ENCODE measurements at regions not wholly inside any gene's neighbourhood (a gene's known extent, or its start where the extent isn't known, plus 50 kb on each side); places are given as distances from the start of the nearest gene placed in this dataset.
"Not testable (repeated sequence)": the region's sequence is repeated elsewhere in the genome, so short reads cannot be mapped to it uniquely, and the experiment has no call there.

- H3K27ac ChIP-seq (ENCODE audit: low read length) = no peak overlapping the region
- peaks cover 0 to 6% of the 10 kb centered on the region in 2 donors for H3K4me1 ChIP-seq (ENCODE audit: control insufficient read depth in 1 of 2, insufficient read depth in 2 of 2, low read length in 2 of 2)
- no peaks in the 10 kb centered on the region for H3K27me3 ChIP-seq (ENCODE audit: low read depth, low read length)
- peaks cover 5% of the 10 kb centered on the region in 2 donors for H3K9me3 ChIP-seq (ENCODE audit: control insufficient read depth in 1 of 2, low read length in 2 of 2)
- H3K36me3 ChIP-seq (ENCODE audit: control insufficient read depth in 1 of 2, insufficient read depth in 2 of 2, low read length in 2 of 2) = no peaks in the 10 kb centered on the region
- H3K4me3 ChIP-seq (ENCODE audit: low read depth in 1 of 2, low read length in 2 of 2) = no peak overlapping the region
These were observed 265.4 kb downstream of the FAM43A start for GRCh38 chr3:194950906-194951628.

DNA sequence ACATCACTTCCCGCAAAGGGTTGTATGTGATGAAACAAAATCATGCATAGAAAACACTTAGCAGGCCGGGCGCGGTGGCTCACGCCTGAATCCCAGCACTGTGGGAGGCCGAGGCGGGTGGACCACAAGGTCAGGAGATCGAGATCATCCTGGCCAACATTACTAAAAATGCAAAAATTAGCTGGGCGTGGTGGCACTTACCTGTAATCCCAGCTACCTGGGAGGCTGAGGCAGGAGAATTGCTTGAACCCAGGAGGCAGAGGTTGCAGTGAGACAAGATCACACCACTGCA is 265.9 kb downstream of the FAM43A start:
- not testable (repeated sequence) for H3K27ac ChIP-seq (ENCODE audit: low read length); H3K9me3 ChIP-seq (ENCODE audit: control insufficient read depth in 1 of 2, low read length in 2 of 2); H3K4me3 ChIP-seq (ENCODE audit: low read depth in 1 of 2, low read length in 2 of 2); H3K4me1 ChIP-seq (ENCODE audit: control insufficient read depth in 1 of 2, insufficient read depth in 2 of 2, low read length in 2 of 2); H3K27me3 ChIP-seq (ENCODE audit: low read depth, low read length); H3K36me3 ChIP-seq (ENCODE audit: control insufficient read depth in 1 of 2, insufficient read depth in 2 of 2, low read length in 2 of 2)

GRCh38 chr3:194951931-194952582 is 266.4 kb downstream of the FAM43A start:
- Histone ChIP-seq H3K4me1 (ENCODE audit: control insufficient read depth in 1 of 2, insufficient read depth in 2 of 2, low read length in 2 of 2) (peaks cover 0 to 6% of the 10 kb centered on the region in 2 donors), H3K36me3 (ENCODE audit: control insufficient read depth in 1 of 2, insufficient read depth in 2 of 2, low read length in 2 of 2) (no peaks in the 10 kb centered on the region), H3K27ac (ENCODE audit: low read length) (no peak overlapping the region), H3K4me3 (ENCODE audit: low read depth in 1 of 2, low read length in 2 of 2) (no peak overlapping the region), H3K9me3 (ENCODE audit: control insufficient read depth in 1 of 2, low read length in 2 of 2) (peaks cover 5% of the 10 kb centered on the region in 2 donors), H3K27me3 (ENCODE audit: low read depth, low read length) (no peaks in the 10 kb centered on the region)

DNA sequence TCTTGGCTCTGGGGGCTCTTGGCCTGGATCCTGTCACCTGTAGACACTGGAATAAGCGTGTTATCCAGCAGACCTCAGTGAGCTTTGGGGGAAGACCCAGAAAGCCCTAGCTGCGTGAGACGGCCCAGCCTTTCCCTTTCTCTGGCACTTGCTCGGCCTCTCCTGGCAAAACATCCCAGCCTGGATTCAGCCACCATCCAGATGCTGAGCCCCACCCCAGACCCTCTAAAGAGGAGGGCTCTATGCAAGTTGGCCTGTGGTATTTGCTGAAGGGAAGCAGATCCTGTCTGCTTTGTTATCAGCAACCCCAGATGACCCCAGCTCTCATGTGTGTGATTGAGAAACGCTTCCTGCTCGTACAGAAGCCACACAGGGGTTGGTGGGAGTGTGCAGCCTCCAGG is 267.2 kb downstream of the FAM43A start:
- Histone ChIP-seq H3K27me3 (ENCODE audit: low read depth, low read length) (no peaks in the 10 kb centered on the region), H3K27ac (ENCODE audit: low read length) (no peak overlapping the region), H3K9me3 (ENCODE audit: control insufficient read depth in 1 of 2, low read length in 2 of 2) (peaks cover 0 to 1% of the 10 kb centered on the region in 2 donors), H3K4me3 (ENCODE audit: low read depth in 1 of 2, low read length in 2 of 2) (no peak overlapping the region), H3K36me3 (ENCODE audit: control insufficient read depth in 1 of 2, insufficient read depth in 2 of 2, low read length in 2 of 2) (no peaks in the 10 kb centered on the region), H3K4me1 (ENCODE audit: control insufficient read depth in 1 of 2, insufficient read depth in 2 of 2, low read length in 2 of 2) (peaks cover 0 to 6% of the 10 kb centered on the region in 2 donors)

DNA sequence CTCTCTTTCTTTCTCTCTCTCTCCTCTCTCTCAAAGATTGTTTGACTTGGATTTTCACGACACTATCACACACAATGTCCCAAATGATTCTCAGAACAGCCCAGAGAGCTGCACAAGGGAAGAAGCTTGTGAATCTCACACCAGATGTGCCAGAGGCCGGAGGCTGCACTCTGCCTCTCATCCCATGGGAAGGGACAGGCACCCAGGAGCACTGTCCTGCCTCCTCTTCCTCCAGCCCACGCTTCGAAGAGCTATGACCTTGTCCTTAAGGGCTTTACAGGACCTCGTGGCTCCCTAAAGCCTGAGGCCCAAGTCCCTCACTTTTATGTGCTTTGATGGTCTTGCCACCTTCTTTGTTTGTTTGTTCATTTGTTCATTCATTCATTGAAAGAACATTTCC is 267.6 kb downstream of the FAM43A start:
- Histone ChIP-seq H3K4me3 (ENCODE audit: low read depth in 1 of 2, low read length in 2 of 2) (no peak overlapping the region), H3K9me3 (ENCODE audit: control insufficient read depth in 1 of 2, low read length in 2 of 2) (no peaks in the 10 kb centered on the region)

GRCh38 chr3:194955546-194955945 is 269.9 kb downstream of the FAM43A start:
- Histone ChIP-seq H3K27me3 (ENCODE audit: low read depth, low read length) (no peaks in the 10 kb centered on the region), H3K27ac (ENCODE audit: low read length) (no peak overlapping the region), H3K4me3 (ENCODE audit: low read depth in 1 of 2, low read length in 2 of 2) (no peak overlapping the region), H3K9me3 (ENCODE audit: control insufficient read depth in 1 of 2, low read length in 2 of 2) (no peaks in the 10 kb centered on the region), H3K4me1 (ENCODE audit: control insufficient read depth in 1 of 2, insufficient read depth in 2 of 2, low read length in 2 of 2) (peaks cover 0 to 6% of the 10 kb centered on the region in 2 donors), H3K36me3 (ENCODE audit: control insufficient read depth in 1 of 2, insufficient read depth in 2 of 2, low read length in 2 of 2) (no peaks in the 10 kb centered on the region)

More for the DNA sequence above, 267.6 kb downstream of the FAM43A start:
- no peaks in the 10 kb centered on the region for H3K36me3 ChIP-seq (ENCODE audit: control insufficient read depth in 1 of 2, insufficient read depth in 2 of 2, low read length in 2 of 2)
- H3K27ac ChIP-seq (ENCODE audit: low read length) = no peak overlapping the region
- H3K4me1 ChIP-seq (ENCODE audit: control insufficient read depth in 1 of 2, insufficient read depth in 2 of 2, low read length in 2 of 2) = peaks cover 0 to 6% of the 10 kb centered on the region in 2 donors
- no peaks in the 10 kb centered on the region for H3K27me3 ChIP-seq (ENCODE audit: low read depth, low read length)

DNA sequence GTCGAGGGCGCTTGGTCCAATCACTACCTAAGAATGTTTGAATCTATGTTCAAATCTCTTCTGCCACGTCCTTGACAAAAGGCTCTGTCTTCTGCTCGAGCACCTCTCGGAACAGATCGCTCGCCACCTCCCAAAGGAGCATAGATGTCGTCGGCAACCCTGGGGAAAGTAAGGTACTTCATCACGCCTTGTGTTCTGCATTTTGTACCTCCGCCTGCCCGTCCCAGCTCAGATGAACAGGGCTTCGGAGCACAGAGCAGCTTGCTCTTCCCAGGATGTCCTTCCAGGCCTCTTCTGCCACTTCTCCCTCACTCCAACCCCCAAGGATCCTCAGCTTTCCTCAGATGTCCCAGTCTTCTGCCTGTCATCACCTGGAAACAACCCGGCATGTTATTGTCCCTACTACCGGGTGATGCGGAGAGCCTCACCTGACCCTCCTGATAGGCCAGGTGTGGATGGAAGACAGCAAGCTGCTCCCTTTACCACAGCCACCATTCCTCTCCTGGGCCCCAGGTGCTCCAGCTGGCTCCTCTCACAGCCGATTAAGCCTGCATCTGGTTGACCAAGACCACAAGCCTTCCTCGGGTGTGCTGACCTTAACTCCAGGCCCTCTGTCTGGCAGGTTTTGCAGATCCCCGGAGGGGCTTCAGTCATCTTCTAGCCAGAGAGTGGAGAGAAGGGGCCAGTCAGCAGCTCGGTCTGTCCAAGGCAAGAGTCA is 270.5 kb downstream of the FAM43A start:
- Histone ChIP-seq H3K27ac (ENCODE audit: low read length) (no peak overlapping the region), H3K4me1 (ENCODE audit: control insufficient read depth in 1 of 2, insufficient read depth in 2 of 2, low read length in 2 of 2) (peaks cover 0 to 6% of the 10 kb centered on the region in 2 donors), H3K27me3 (ENCODE audit: low read depth, low read length) (no peaks in the 10 kb centered on the region), H3K4me3 (ENCODE audit: low read depth in 1 of 2, low read length in 2 of 2) (no peak overlapping the region), H3K9me3 (ENCODE audit: control insufficient read depth in 1 of 2, low read length in 2 of 2) (no peaks in the 10 kb centered on the region), H3K36me3 (ENCODE audit: control insufficient read depth in 1 of 2, insufficient read depth in 2 of 2, low read length in 2 of 2) (no peaks in the 10 kb centered on the region)

- no peaks in the 10 kb centered on the region for H3K27me3 ChIP-seq (ENCODE audit: low read depth, low read length)
- peaks cover 0 to 6% of the 10 kb centered on the region in 2 donors for H3K4me1 ChIP-seq (ENCODE audit: control insufficient read depth in 1 of 2, insufficient read depth in 2 of 2, low read length in 2 of 2)
- H3K9me3 ChIP-seq (ENCODE audit: control insufficient read depth in 1 of 2, low read length in 2 of 2) = no peaks in the 10 kb centered on the region
- no peaks in the 10 kb centered on the region for H3K36me3 ChIP-seq (ENCODE audit: control insufficient read depth in 1 of 2, insufficient read depth in 2 of 2, low read length in 2 of 2)
- H3K27ac ChIP-seq (ENCODE audit: low read length) = no peak overlapping the region
- H3K4me3 ChIP-seq (ENCODE audit: low read depth in 1 of 2, low read length in 2 of 2) = no peak overlapping the region
These were observed 271.2 kb downstream of the FAM43A start for GRCh38 chr3:194956697-194957396.

DNA sequence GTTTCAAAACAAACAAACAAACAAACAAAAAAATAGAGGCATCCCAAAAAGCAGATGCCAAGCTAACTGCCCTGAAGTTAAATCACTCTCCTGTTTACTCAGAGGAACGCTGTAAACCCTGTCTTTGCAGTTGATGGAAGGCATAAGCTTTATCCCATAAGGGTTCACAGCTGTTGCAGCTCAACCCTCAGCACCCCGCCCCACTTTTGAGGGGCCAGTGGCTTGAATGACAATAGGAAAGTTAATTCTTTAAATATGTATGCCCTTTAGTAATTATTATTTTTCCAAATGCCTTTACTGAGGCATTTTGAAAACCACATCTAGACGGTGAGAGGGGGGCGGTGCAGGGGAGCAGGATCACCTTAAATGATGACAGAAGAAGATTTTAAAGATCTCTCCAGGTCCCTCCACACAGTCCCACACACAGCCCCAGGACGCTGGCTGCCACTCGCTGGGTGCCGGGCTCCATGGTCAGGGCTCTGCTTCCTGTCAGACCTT is 272.1 kb downstream of the FAM43A start:
- Histone ChIP-seq H3K27me3 (ENCODE audit: low read depth, low read length) (no peaks in the 10 kb centered on the region), H3K4me3 (ENCODE audit: low read depth in 1 of 2, low read length in 2 of 2) (no peak overlapping the region), H3K4me1 (ENCODE audit: control insufficient read depth in 1 of 2, insufficient read depth in 2 of 2, low read length in 2 of 2) (peaks cover 0 to 6% of the 10 kb centered on the region in 2 donors), H3K36me3 (ENCODE audit: control insufficient read depth in 1 of 2, insufficient read depth in 2 of 2, low read length in 2 of 2) (no peaks in the 10 kb centered on the region), H3K9me3 (ENCODE audit: control insufficient read depth in 1 of 2, low read length in 2 of 2) (no peaks in the 10 kb centered on the region), H3K27ac (ENCODE audit: low read length) (no peak overlapping the region)

- Histone ChIP-seq H3K27me3 (ENCODE audit: low read depth, low read length) (no peaks in the 10 kb centered on the region), H3K9me3 (ENCODE audit: control insufficient read depth in 1 of 2, low read length in 2 of 2) (no peaks in the 10 kb centered on the region), H3K4me1 (ENCODE audit: control insufficient read depth in 1 of 2, insufficient read depth in 2 of 2, low read length in 2 of 2) (no peaks in the 10 kb centered on the region), H3K36me3 (ENCODE audit: control insufficient read depth in 1 of 2, insufficient read depth in 2 of 2, low read length in 2 of 2) (no peaks in the 10 kb centered on the region), H3K4me3 (ENCODE audit: low read depth in 1 of 2, low read length in 2 of 2) (no peak overlapping the region), H3K27ac (ENCODE audit: low read length) (no peak overlapping the region)
These were observed 273.5 kb downstream of the FAM43A start for GRCh38 chr3:194959217-194959616.

GRCh38 chr3:194959666-194960065 is 274.0 kb downstream of the FAM43A start:
- not testable (repeated sequence) for H3K9me3 ChIP-seq (ENCODE audit: control insufficient read depth in 1 of 2, low read length in 2 of 2)

More at GRCh38 chr3:194959666-194960065, 274.0 kb downstream of the FAM43A start:
- not testable (repeated sequence) for H3K27ac ChIP-seq (ENCODE audit: low read length); H3K27me3 ChIP-seq (ENCODE audit: low read depth, low read length); H3K4me3 ChIP-seq (ENCODE audit: low read depth in 1 of 2, low read length in 2 of 2); H3K4me1 ChIP-seq (ENCODE audit: control insufficient read depth in 1 of 2, insufficient read depth in 2 of 2, low read length in 2 of 2); H3K36me3 ChIP-seq (ENCODE audit: control insufficient read depth in 1 of 2, insufficient read depth in 2 of 2, low read length in 2 of 2)

Measured in muscle layer of duodenum (tissue), 2 donors.